H54 (cell line): ENCODE measurements at regions not wholly inside any gene's neighbourhood (a gene's known extent, or its start where the extent isn't known, plus 50 kb on each side); places are given as distances from the start of the nearest gene placed in this dataset.
"Not testable (repeated sequence)": the region's sequence is repeated elsewhere in the genome, so short reads cannot be mapped to it uniquely, and the experiment has no call there.

Experiments used
- DNase-seq: peaks from one replicate; pipeline ENCODE4 v3.0.0; 2011; ENCODE audit warnings: low spot score, mixed read lengths; ENCODE audit not compliant: insufficient read length
- FAIRE-seq: peaks from 3 replicates; lab custom pipeline; 2011; peaks lifted over from hg19 to GRCh38; lab: Jason Lieb, UNC
- POLR2A ChIP-seq: IDR thresholded peaks from 2 replicates; pipeline ENCODE4 v1.6.1; 2011; ENCODE audit warnings: low read depth, mild to moderate bottlenecking, low read length

DNA sequence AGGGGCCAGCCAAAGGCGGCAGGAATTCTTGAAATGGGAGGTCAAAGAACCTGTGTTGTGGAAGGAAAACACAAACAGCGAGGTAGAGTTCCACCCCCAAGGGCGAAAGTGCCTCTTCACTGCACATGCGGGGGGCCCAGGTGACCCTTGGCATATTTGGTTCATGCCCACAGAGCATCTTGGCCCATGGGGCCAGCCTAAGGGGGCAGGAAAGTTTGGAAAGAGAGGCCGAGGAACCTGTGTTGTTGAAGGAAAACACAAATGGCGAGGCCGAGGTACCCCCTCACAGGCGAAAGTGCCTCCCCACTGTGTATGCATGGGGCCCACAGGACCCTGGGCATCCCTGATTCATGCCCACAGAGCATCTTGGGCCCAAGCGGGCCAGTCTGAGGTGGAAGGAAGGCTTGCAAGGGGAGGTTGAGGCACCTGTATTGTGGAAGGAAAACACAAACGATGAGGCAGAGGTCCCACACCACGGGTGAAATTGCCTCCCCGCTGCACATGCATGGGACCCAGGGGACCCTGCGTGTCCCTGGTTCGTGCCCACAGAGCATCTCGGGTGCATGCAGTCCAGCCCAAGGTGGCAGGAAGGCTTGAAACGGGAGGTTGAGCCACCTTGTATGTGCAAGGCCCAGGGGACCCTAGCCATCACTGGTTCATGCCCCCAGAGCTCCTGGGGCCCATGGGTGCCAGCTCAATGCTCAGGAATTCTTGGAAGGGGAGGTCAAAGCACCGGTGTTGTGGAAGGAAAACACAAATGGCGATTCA, 384.1 kb downstream of the ALG10 start:
- FAIRE-seq (no peak), DNase-seq (no peak)
- no peak for TF ChIP-seq POLR2A

DNA sequence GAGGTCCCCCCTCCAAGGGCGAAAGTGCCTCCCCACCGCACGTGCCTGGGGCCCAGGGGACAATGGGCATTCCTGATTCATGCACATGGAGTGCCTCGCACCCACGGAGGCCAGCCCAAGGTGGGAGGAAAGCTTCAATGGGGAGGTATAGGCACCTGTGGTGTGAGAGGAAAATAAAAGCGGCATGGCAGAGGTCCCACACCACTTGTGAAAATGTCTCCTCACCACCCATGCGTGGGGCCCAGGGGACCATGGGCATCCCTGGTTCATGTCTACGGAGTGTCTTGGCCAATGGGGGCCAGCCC, 384.7 kb downstream of the ALG10 start:
- DNase-seq (no peak), FAIRE-seq (no peak)
- TF ChIP-seq POLR2A: no peak

- TF ChIP-seq POLR2A: no peak
- DNase-seq (no peak), FAIRE-seq (no peak)
Observed at GRCh38 chr12:34407813-34408212, 385.5 kb downstream of the ALG10 start.

GRCh38 chr12:34431509-34431908, 409.2 kb downstream of the ALG10 start:
- DNase-seq, FAIRE-seq: not testable (repeated sequence)
